GM12891 (cell line): ENCODE measurements at regions not wholly inside any gene's neighbourhood (a gene's known extent, or its start where the extent isn't known, plus 50 kb on each side); places are given as distances from the start of the nearest gene placed in this dataset.

Experiments used
- PAX5 ChIP-seq: IDR thresholded peaks from 2 replicates; pipeline ENCODE4 v1.6.1; 2011; ENCODE audit warnings: low read length, moderate library complexity, mild to moderate bottlenecking; ENCODE audit not compliant: insufficient read depth, severe bottlenecking
- POLR2A ChIP-seq: IDR thresholded peaks from 2 replicates; pipeline ENCODE4 v1.6.1; 2011; ENCODE audit warnings: low read depth, low read length, control low read depth
- POLR2AphosphoS5 ChIP-seq: IDR thresholded peaks from 2 replicates; pipeline ENCODE4 v1.6.1; 2011; ENCODE audit warnings: low read depth, low read length, control low read depth
- POU2F2 ChIP-seq: IDR thresholded peaks from 2 replicates; pipeline ENCODE4 v1.6.1; 2011; ENCODE audit warnings: low read depth, mild to moderate bottlenecking, control low read depth, low read length, moderate library complexity
- SPI1 ChIP-seq: IDR thresholded peaks from 2 replicates; pipeline ENCODE4 v1.6.1; 2011; ENCODE audit warnings: low read depth, low read length, control low read depth
- TAF1 ChIP-seq: IDR thresholded peaks from 2 replicates; pipeline ENCODE4 v1.6.1; 2011; ENCODE audit warnings: low read depth, low read length, control low read depth

- TF ChIP-seq POLR2AphosphoS5 (no peak), POLR2A (no peak), SPI1 (no peak), PAX5 (no peak), POU2F2 (no peak), TAF1 (no peak)
Observed at GRCh38 chr3:96214941-96215340, 599.5 kb upstream of the EPHA6 start.
